SK-N-SH (cell line): ENCODE measurements at regions not wholly inside any gene's neighbourhood (a gene's known extent, or its start where the extent isn't known, plus 50 kb on each side); places are given as distances from the start of the nearest gene placed in this dataset.

Experiments used
- CTCF ChIA-PET: fragments of 300-600, 350-600 bp; formaldehyde crosslinking; extraction: SDS; loops from one replicate; lab custom pipeline; 2021; lab: Yijun Ruan, JAX
- POLR2A ChIA-PET: fragments of 350-600 bp; sonication (Branson Sonifier 250); formaldehyde crosslinking; extraction: SDS; loops from one replicate; lab custom pipeline; 2020; ENCODE audit warnings: antibody characterized with exemption, inconsistent platforms; lab: Yijun Ruan, JAX
- DNase-seq: peaks from one replicate; pipeline ENCODE4 v3.0.0; 2012
- H2AFZ ChIP-seq: fragments of 200-600 bp; sonication (generic); 2 replicates; pipeline ENCODE4 v1.8.1; 2016; ENCODE audit warnings: antibody characterized with exemption, mild to moderate bottlenecking, low read depth
- H3F3A ChIP-seq: fragments of 200-600 bp; sonication (generic); replicated peaks from 2 replicates; pipeline ENCODE3; 2016; ENCODE audit warnings: antibody characterized with exemption, mild to moderate bottlenecking; ENCODE audit not compliant: insufficient read depth
- H3K27ac ChIP-seq, 2 experiments: fragments of 200-500 bp in 1 of 2; fragments of 200-600 bp in 1 of 2; sonication (Bioruptor generic) in 1 of 2; sonication (generic), shearing (Covaris generic) in 1 of 2; 2 replicates each; pipeline versions ENCODE4 v1.5.1 to v1.6.1; 2014 to 2016; ENCODE audit warnings: low read depth in 2 of 2, inconsistent platforms in 1 of 2, low read length in 1 of 2, mild to moderate bottlenecking in 1 of 2, mixed read lengths in 1 of 2
- H3K27me3 ChIP-seq: fragments of 200-600 bp; sonication (generic), shearing (Covaris generic); 2 replicates; pipeline ENCODE4 v1.6.1; 2016; ENCODE audit warnings: mixed run types; ENCODE audit not compliant: insufficient read depth
- H3K36me3 ChIP-seq, 2 experiments: fragments of 200-500 bp in 1 of 2; fragments of 200-600 bp in 1 of 2; sonication (Bioruptor generic) in 1 of 2; sonication (generic) in 1 of 2; replicated peaks in 1 of 2; 2 replicates each; pipeline versions ENCODE3 to v1.5.1; 2014 to 2016; ENCODE audit warnings: low read length in 1 of 2, mild to moderate bottlenecking in 1 of 2; ENCODE audit not compliant: insufficient read depth in 2 of 2, control insufficient read depth in 1 of 2
- H3K4me1 ChIP-seq, 2 experiments: fragments of 200-500 bp in 1 of 2; fragments of 200-600 bp in 1 of 2; sonication (Bioruptor generic) in 1 of 2; sonication (generic), shearing (Covaris generic) in 1 of 2; 2 replicates each; pipeline versions ENCODE4 v1.5.1 to v1.6.1; 2014 to 2016; ENCODE audit warnings: low read depth in 1 of 2, low read length in 1 of 2, mixed run types in 1 of 2; ENCODE audit not compliant: insufficient read depth in 2 of 2, control insufficient read depth in 1 of 2
- H3K4me2 ChIP-seq: fragments of 200-600 bp; sonication (generic), shearing (Covaris generic); 2 replicates; pipeline ENCODE4 v1.6.1; 2017; ENCODE audit warnings: mixed run types
- H3K4me3 ChIP-seq, 2 experiments: fragments of 200-500 bp in 1 of 2; fragments of 200-600 bp in 1 of 2; sonication (Bioruptor generic) in 1 of 2; sonication (generic), shearing (Covaris generic) in 1 of 2; 2 replicates each; pipeline versions ENCODE4 v1.5.1 to v1.8.1; 2014 to 2016; ENCODE audit warnings: low read depth in 2 of 2, inconsistent platforms in 1 of 2, low read length in 1 of 2, mild to moderate bottlenecking in 1 of 2, mixed read lengths in 1 of 2, moderate library complexity in 1 of 2
- H3K79me2 ChIP-seq: fragments of 200-600 bp; sonication (generic); 2 replicates; pipeline ENCODE4 v1.8.1; 2017; ENCODE audit warnings: mild to moderate bottlenecking; ENCODE audit not compliant: insufficient read depth
- H3K9ac ChIP-seq: fragments of 200-600 bp; sonication (generic); 2 replicates; pipeline ENCODE4 v1.6.1; 2017; ENCODE audit warnings: mixed run types
- H3K9me2 ChIP-seq: fragments of 200-600 bp; sonication (generic); 2 replicates; pipeline ENCODE4 v1.6.1; 2017; ENCODE audit warnings: mixed run types
- H3K9me3 ChIP-seq: fragments of 200-600 bp; sonication (generic); 2 replicates; pipeline ENCODE4 v1.6.1; 2017; ENCODE audit warnings: mixed run types, mild to moderate bottlenecking, moderate library complexity
- H4K20me1 ChIP-seq: fragments of 200-600 bp; sonication (generic); 2 replicates; pipeline ENCODE4 v1.6.1; 2017; ENCODE audit warnings: mild to moderate bottlenecking, mixed run types; ENCODE audit not compliant: insufficient read depth
- EP300 ChIP-seq, 2 experiments: IDR thresholded peaks; 2 replicates each; pipeline versions ENCODE4 v1.4.0 to v1.6.1; 2012; ENCODE audit warnings: borderline replicate concordance in 1 of 2, low read depth in 1 of 2, low read length in 1 of 2
- EZH2phosphoT487 ChIP-seq: fragments of 200-600 bp; sonication (generic); IDR thresholded peaks from 2 replicates; pipeline ENCODE4 v1.6.1; 2017; ENCODE audit warnings: low read depth, mixed run types, mild to moderate bottlenecking, antibody characterized with exemption, moderate library complexity, borderline replicate concordance
- FOXM1 ChIP-seq: IDR thresholded peaks from 2 replicates; pipeline ENCODE4 v1.4.0; 2012; ENCODE audit warnings: low read depth, mild to moderate bottlenecking
- GABPA ChIP-seq: IDR thresholded peaks from 2 replicates; pipeline ENCODE4 v1.4.0; 2012; ENCODE audit warnings: low read depth, mild to moderate bottlenecking
- GATA2 ChIP-seq: sonication (generic); formaldehyde crosslinking; IDR thresholded peaks from 2 replicates; pipeline ENCODE4 v1.5.0; 2020; ENCODE audit warnings: mild to moderate bottlenecking, missing genetic modification reagents
- JUND ChIP-seq: IDR thresholded peaks from 2 replicates; pipeline ENCODE4 v1.4.0; 2012
- MXI1 ChIP-seq: IDR thresholded peaks from 2 replicates; pipeline ENCODE4 v1.6.1; 2012; ENCODE audit warnings: mild to moderate bottlenecking, low read depth, low read length, improper control_type of control experiment
- NFIC ChIP-seq: IDR thresholded peaks from 2 replicates; pipeline ENCODE4 v1.4.0; 2012; ENCODE audit warnings: borderline replicate concordance
- POLR2AphosphoS5 ChIP-seq: IDR thresholded peaks from 2 replicates; pipeline ENCODE4 v1.6.1; 2012; ENCODE audit warnings: low read depth, low read length
- RAD21 ChIP-seq: IDR thresholded peaks from 2 replicates; pipeline ENCODE4 v1.6.1; 2012; ENCODE audit warnings: mild to moderate bottlenecking, low read length
- RCOR1 ChIP-seq: fragments of 150-350 bp; IDR thresholded peaks from 2 replicates; pipeline ENCODE4 v1.6.1; 2017; ENCODE audit warnings: antibody characterized with exemption, low read length
- TAF1 ChIP-seq: IDR thresholded peaks from 2 replicates; pipeline ENCODE4 v1.6.1; 2012; ENCODE audit warnings: low read depth, mild to moderate bottlenecking, low read length, moderate library complexity, borderline replicate concordance
- TF ChIP-seq, protein P1 (sequence below): IDR thresholded peaks from 2 replicates; pipeline ENCODE4 v1.4.0; 2012; ENCODE audit warnings: low read depth, borderline replicate concordance
- TF ChIP-seq, protein P2 (sequence below): IDR thresholded peaks from 2 replicates; pipeline ENCODE4 v1.4.0; 2012; ENCODE audit warnings: low read depth
- TF ChIP-seq, protein P3 (sequence below): IDR thresholded peaks from 2 replicates; pipeline ENCODE4 v1.6.1; 2012; ENCODE audit warnings: mild to moderate bottlenecking, low read depth, low read length, moderate library complexity

DNA sequence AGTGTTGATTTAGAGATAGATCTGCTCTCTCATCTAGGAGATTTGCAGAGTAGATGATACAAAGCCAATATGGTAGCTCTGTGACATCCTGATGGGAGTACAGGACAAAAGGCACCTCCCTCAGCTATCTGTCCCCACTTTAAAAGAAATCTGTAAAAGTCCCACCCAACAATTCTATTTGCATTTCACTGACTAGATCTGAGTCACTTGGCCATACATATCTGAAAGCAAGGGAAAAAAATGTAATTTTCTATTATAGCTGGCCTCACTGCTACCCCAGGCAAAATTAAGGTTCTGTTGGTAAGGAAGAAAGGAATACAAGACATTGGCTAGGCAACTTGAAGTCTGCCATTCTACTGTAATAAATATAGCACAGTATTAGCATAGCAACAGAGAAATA lies 96.2 kb upstream of the RNF180 start:
- no peaks in the 10 kb centered on the region for H3K27me3 ChIP-seq
- H3K36me3 ChIP-seq = no peaks in the 10 kb centered on the region
- no peak for TF ChIP-seq GATA2 (CRISPR knock-in tag)
- TF ChIP-seq POLR2AphosphoS5 = no peak
- no peak for TF ChIP-seq FOXM1
- no peak for TF ChIP-seq JUND
- no peak for TF ChIP-seq EP300 (IDR thresholded peaks at IDR 0.05; ENCODE audit: borderline replicate concordance in 1 of 2, low read depth in 1 of 2, low read length in 1 of 2)
- TF ChIP-seq RCOR1 = no peak
- no peak for TF ChIP-seq NFIC
- TF ChIP-seq, protein P1, sequence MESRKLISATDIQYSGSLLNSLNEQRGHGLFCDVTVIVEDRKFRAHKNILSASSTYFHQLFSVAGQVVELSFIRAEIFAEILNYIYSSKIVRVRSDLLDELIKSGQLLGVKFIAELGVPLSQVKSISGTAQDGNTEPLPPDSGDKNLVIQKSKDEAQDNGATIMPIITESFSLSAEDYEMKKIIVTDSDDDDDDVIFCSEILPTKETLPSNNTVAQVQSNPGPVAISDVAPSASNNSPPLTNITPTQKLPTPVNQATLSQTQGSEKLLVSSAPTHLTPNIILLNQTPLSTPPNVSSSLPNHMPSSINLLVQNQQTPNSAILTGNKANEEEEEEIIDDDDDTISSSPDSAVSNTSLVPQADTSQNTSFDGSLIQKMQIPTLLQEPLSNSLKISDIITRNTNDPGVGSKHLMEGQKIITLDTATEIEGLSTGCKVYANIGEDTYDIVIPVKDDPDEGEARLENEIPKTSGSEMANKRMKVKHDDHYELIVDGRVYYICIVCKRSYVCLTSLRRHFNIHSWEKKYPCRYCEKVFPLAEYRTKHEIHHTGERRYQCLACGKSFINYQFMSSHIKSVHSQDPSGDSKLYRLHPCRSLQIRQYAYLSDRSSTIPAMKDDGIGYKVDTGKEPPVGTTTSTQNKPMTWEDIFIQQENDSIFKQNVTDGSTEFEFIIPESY = no peak
- TF ChIP-seq, protein P2, sequence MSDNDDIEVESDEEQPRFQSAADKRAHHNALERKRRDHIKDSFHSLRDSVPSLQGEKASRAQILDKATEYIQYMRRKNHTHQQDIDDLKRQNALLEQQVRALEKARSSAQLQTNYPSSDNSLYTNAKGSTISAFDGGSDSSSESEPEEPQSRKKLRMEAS = no peak
- TF ChIP-seq MXI1 = no peak
- no peak for TF ChIP-seq GABPA
- TF ChIP-seq TAF1 = no peak
- TF ChIP-seq, protein P3, sequence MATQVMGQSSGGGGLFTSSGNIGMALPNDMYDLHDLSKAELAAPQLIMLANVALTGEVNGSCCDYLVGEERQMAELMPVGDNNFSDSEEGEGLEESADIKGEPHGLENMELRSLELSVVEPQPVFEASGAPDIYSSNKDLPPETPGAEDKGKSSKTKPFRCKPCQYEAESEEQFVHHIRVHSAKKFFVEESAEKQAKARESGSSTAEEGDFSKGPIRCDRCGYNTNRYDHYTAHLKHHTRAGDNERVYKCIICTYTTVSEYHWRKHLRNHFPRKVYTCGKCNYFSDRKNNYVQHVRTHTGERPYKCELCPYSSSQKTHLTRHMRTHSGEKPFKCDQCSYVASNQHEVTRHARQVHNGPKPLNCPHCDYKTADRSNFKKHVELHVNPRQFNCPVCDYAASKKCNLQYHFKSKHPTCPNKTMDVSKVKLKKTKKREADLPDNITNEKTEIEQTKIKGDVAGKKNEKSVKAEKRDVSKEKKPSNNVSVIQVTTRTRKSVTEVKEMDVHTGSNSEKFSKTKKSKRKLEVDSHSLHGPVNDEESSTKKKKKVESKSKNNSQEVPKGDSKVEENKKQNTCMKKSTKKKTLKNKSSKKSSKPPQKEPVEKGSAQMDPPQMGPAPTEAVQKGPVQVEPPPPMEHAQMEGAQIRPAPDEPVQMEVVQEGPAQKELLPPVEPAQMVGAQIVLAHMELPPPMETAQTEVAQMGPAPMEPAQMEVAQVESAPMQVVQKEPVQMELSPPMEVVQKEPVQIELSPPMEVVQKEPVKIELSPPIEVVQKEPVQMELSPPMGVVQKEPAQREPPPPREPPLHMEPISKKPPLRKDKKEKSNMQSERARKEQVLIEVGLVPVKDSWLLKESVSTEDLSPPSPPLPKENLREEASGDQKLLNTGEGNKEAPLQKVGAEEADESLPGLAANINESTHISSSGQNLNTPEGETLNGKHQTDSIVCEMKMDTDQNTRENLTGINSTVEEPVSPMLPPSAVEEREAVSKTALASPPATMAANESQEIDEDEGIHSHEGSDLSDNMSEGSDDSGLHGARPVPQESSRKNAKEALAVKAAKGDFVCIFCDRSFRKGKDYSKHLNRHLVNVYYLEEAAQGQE = no peak
- no peak for TF ChIP-seq RAD21
- no peak for TF ChIP-seq EZH2phosphoT487
- H3F3A ChIP-seq = no peaks in the 10 kb centered on the region
- H3K4me1 ChIP-seq = no peaks in the 10 kb centered on the region
- no peaks in the 10 kb centered on the region for H3K79me2 ChIP-seq
- H3K27ac ChIP-seq = no peak overlapping the region
- DNase-seq = no peak
- H2AFZ ChIP-seq = no peak overlapping the region
- ChIA-PET POLR2A (no interaction called here), CTCF (interaction anchor here (1.4 kb wide), 1 partner anchor 159 kb away, joined by 3 read pairs; no protein-coding TSS in a partner anchor)
- H3K4me3 ChIP-seq = no peak overlapping the region
- no peaks in the 10 kb centered on the region for H3K9me2 ChIP-seq
- no peaks in the 10 kb centered on the region for H3K9me3 ChIP-seq
- no peaks in the 10 kb centered on the region for H4K20me1 ChIP-seq
- no peak overlapping the region for H3K4me2 ChIP-seq
- H3K9ac ChIP-seq = no peak overlapping the region
